Esophagus muscularis mucosa (tissue), 3 donors: ENCODE measurements at regions not wholly inside any gene's neighbourhood (a gene's known extent, or its start where the extent isn't known, plus 50 kb on each side); places are given as distances from the start of the nearest gene placed in this dataset.

Experiments
- CTCF ChIP-seq, 3 experiments: fragments of 200-600 bp in 2 of 3; fragments of 450-650 bp in 1 of 3; sonication (generic) in 2 of 3; IDR thresholded peaks; one replicate each; pipeline ENCODE4 v1.5.1; 2017 to 2019; ENCODE audit warnings: antibody characterized with exemption in 3 of 3, mild to moderate bottlenecking in 2 of 3, moderate library complexity in 1 of 3
- POLR2AphosphoS5 ChIP-seq, 2 donors: sonication (generic); formaldehyde crosslinking; IDR thresholded peaks; one replicate each; pipeline ENCODE4 v1.6.1; 2017; ENCODE audit warnings: antibody characterized with exemption in 2 of 2

- TF ChIP-seq CTCF (IDR thresholded peaks at IDR 0.05), result no peak
- TF ChIP-seq POLR2AphosphoS5 (IDR thresholded peaks at IDR 0.05), result no peak
Measured at GRCh38 chr4:136424052-136424451, 1108.2 kb downstream of the PCDH18 start.
